GM12878 (cell line): ENCODE measurements at regions not wholly inside any gene's neighbourhood (a gene's known extent, or its start where the extent isn't known, plus 50 kb on each side); places are given as distances from the start of the nearest gene placed in this dataset.
A peak's percentile ranks its signal among the peaks of the same experiment; 100 is the strongest.

Source experiments
- ATAC-seq: fragments of 200-7000 bp; cut with Tn5 transposase; 3 replicates; pipeline ENCODE4 v1.9.1; 2020; ENCODE audit warnings: mild to moderate bottlenecking, moderate library complexity
- BruUV-seq: library from RNA; stranded (reverse); fragments of 400-500 nt; replicated peaks from 2 replicates; lab custom pipeline; 2021; lab: Mats Ljungman, UMichigan
- CTCF ChIA-PET: fragments of 300-600 bp; sonication (Branson Sonifier 250); formaldehyde crosslinking; extraction: SDS; loops from one replicate; lab custom pipeline; 2021; ENCODE audit warnings: inconsistent platforms; lab: Yijun Ruan, JAX
- POLR2A ChIA-PET: fragments of 350-600 bp; formaldehyde crosslinking; extraction: SDS; loops from one replicate; lab custom pipeline; 2021; ENCODE audit warnings: inconsistent platforms; lab: Charles Lee
- RAD21 ChIA-PET: fragments of 300-600 bp; sonication (Branson Sonifier 250); formaldehyde crosslinking; loops from one replicate; lab custom pipeline; 2023; ENCODE audit warnings: antibody characterized with exemption; ENCODE audit not compliant: unreplicated experiment; lab: Charles Lee
- SMC1A ChIA-PET: fragments of 300-600 bp; sonication (Branson Sonifier 250); formaldehyde crosslinking; loops from one replicate; lab custom pipeline; 2023; ENCODE audit not compliant: unreplicated experiment, uncharacterized antibody; lab: Charles Lee
- DNase-seq: peaks from one replicate; pipeline ENCODE4 v3.0.0-alpha.2; 2011; ENCODE audit warnings: low read depth, low spot score
- FAIRE-seq: peaks from 3 replicates; lab custom pipeline; 2011; peaks lifted over from hg19 to GRCh38; lab: Jason Lieb, UNC
- H2AFZ ChIP-seq: 2 replicates; pipeline ENCODE4 v1.6.0; 2011; ENCODE audit warnings: low read depth, low read length, control low read depth; ENCODE audit not compliant: control insufficient read depth
- H3K27ac ChIP-seq: 2 replicates; pipeline ENCODE4 v1.5.1; 2011; ENCODE audit warnings: control low read depth; ENCODE audit not compliant: control insufficient read depth, insufficient read depth
- H3K27me3 ChIP-seq, 2 experiments: replicated peaks in 1 of 2; 2 replicates each; pipeline versions ENCODE4 v1.6.0 to v1.6.1; 2011; ENCODE audit warnings: low read length in 1 of 2; ENCODE audit not compliant: control insufficient read depth in 2 of 2, insufficient read depth in 2 of 2
- H3K36me3 ChIP-seq, 2 experiments: 2 replicates each; pipeline ENCODE4 v1.5.1; 2011; ENCODE audit warnings: low read length in 1 of 2; ENCODE audit not compliant: control insufficient read depth in 2 of 2, insufficient read depth in 2 of 2
- H3K4me1 ChIP-seq: 2 replicates; pipeline ENCODE4 v1.6.1; 2011; ENCODE audit warnings: mild to moderate bottlenecking, low read length, moderate library complexity, mixed read lengths; ENCODE audit not compliant: control insufficient read depth, insufficient read depth
- H3K4me2 ChIP-seq: 2 replicates; pipeline ENCODE4 v1.6.0; 2011; ENCODE audit warnings: control low read depth; ENCODE audit not compliant: control insufficient read depth, insufficient read depth
- H3K4me3 ChIP-seq: fragments of 200-600 bp; sonication (generic); 2 replicates; pipeline ENCODE4 v1.5.1; 2016
- H3K79me2 ChIP-seq: 2 replicates; pipeline ENCODE4 v1.6.0; 2011; ENCODE audit warnings: low read length; ENCODE audit not compliant: control insufficient read depth, insufficient read depth
- H3K9ac ChIP-seq: 2 replicates; pipeline ENCODE4 v1.8.0; 2011; ENCODE audit warnings: low read length, control low read depth, mixed read lengths; ENCODE audit not compliant: control insufficient read depth, insufficient read depth
- H3K9me3 ChIP-seq: replicated peaks from 3 replicates; pipeline ENCODE4 v1.5.1; 2011; ENCODE audit warnings: mild to moderate bottlenecking, low read length; ENCODE audit not compliant: control insufficient read depth, insufficient read depth
- H4K20me1 ChIP-seq: 2 replicates; pipeline ENCODE4 v1.6.0; 2011; ENCODE audit not compliant: control insufficient read depth, insufficient read depth
- BHLHE40 ChIP-seq, 2 experiments: fragments of 450-650 bp in 1 of 2; IDR thresholded peaks; 2 replicates each; pipeline ENCODE4 v1.6.1; 2011 to 2017; ENCODE audit warnings: low read depth in 2 of 2, borderline replicate concordance in 1 of 2, improper control_type of control experiment in 1 of 2, low read length in 1 of 2, mild to moderate bottlenecking in 1 of 2
- BRCA1 ChIP-seq: IDR thresholded peaks from 2 replicates; pipeline ENCODE4 v1.6.1; 2011; ENCODE audit warnings: low read depth, low read length, improper control_type of control experiment
- EGR1 ChIP-seq, 2 experiments: IDR thresholded peaks; 1 replicate in 1 of 2; 2 replicates in 1 of 2; pipeline ENCODE4 v1.6.1; 2011 to 2012; ENCODE audit warnings: low read depth in 2 of 2, low read length in 2 of 2, borderline replicate concordance in 1 of 2, mild to moderate bottlenecking in 1 of 2, moderate library complexity in 1 of 2
- NFXL1 ChIP-seq: fragments of 450-650 bp; IDR thresholded peaks from 2 replicates; pipeline ENCODE4 v1.6.1; 2017; ENCODE audit warnings: antibody characterized with exemption, mild to moderate bottlenecking, borderline replicate concordance
- POLR2AphosphoS5 ChIP-seq: IDR thresholded peaks from 2 replicates; pipeline ENCODE4 v1.6.1; 2011; ENCODE audit warnings: mild to moderate bottlenecking, low read length, inconsistent platforms
- RAD21 ChIP-seq: IDR thresholded peaks from 2 replicates; pipeline ENCODE4 v1.6.1; 2011; ENCODE audit warnings: mild to moderate bottlenecking, low read depth, low read length, moderate library complexity; ENCODE audit not compliant: insufficient read depth
- RAD51 ChIP-seq: fragments of 450-650 bp; IDR thresholded peaks from 2 replicates; pipeline ENCODE4 v1.6.1; 2016; ENCODE audit warnings: moderate library complexity, mild to moderate bottlenecking, inconsistent platforms
- RCOR1 ChIP-seq: conservative IDR thresholded peaks from 2 replicates; pipeline ENCODE4 v1.6.1; 2012; ENCODE audit warnings: low read depth, low read length, improper control_type of control experiment
- SMC3 ChIP-seq: IDR thresholded peaks from 2 replicates; pipeline ENCODE4 v1.6.1; 2011; ENCODE audit warnings: low read length, improper control_type of control experiment, borderline replicate concordance
- SRF ChIP-seq, 2 experiments: IDR thresholded peaks; 2 replicates each; pipeline ENCODE4 v1.6.1; 2011; ENCODE audit warnings: low read depth in 2 of 2, low read length in 2 of 2, mild to moderate bottlenecking in 1 of 2, moderate library complexity in 1 of 2
- TBL1XR1 ChIP-seq: IDR thresholded peaks from 2 replicates; pipeline ENCODE4 v1.6.1; 2012; ENCODE audit warnings: low read depth, low read length, improper control_type of control experiment
- WRNIP1 ChIP-seq: IDR thresholded peaks from 2 replicates; pipeline ENCODE4 v1.6.1; 2011; ENCODE audit warnings: low read depth, low read length, improper control_type of control experiment, borderline replicate concordance
- ZBTB33 ChIP-seq: fragments of 450-650 bp; IDR thresholded peaks from 2 replicates; pipeline ENCODE4 v1.6.1; 2017; ENCODE audit warnings: mild to moderate bottlenecking
- WGBS: methylation state at CpG from one replicate; pipeline ENCODE4 v1.1.6; 2016; ENCODE audit warnings: low lambda C conversion rate; ENCODE audit not compliant: insufficient replicate concordance, insufficient coverage; ENCODE audit errors: missing lambda C conversion rate; 5-methylcytosine and 5-hydroxymethylcytosine counted together
- in situ Hi-C: fragments of 300-500 bp; cut with MboI; formaldehyde crosslinking; loops from 9 replicates; pipeline ENCODE4 v1.14.3; 2018; ENCODE audit warnings: mixed read lengths
- intact Hi-C: fragments of 100-400 bp; cut with micrococcal nuclease; formaldehyde crosslinking; loops from one replicate; pipeline ENCODE4 v1.14.2; 2022; ENCODE audit not compliant: unreplicated experiment

- peak; percentile 47; the same call in 1 of the 2 replicates for TF ChIP-seq SMC3
These were observed 63.3 kb upstream of the PRKG1 start (continued) for GRCh38 chr10:51010977-51011376.

DNA sequence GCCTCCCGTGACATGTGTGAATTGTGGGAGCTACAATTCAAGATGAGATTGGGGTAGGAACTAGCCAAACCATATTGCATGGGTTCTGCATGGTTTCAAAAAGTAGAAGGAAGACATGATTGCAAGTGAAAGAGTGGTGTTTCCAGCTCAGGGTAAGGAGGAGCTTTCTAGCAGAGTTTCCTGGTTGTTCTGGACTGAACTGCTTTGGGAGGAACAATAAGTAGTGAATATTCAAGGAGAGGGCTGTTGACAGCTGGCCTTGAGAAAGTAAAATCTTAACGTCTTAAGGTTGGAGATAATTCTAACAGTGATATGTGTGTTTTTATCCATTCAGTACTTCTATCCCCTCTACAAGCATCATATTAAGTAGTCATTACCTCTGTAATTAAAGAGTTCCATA, 62.2 kb upstream of the PRKG1 start:
- Histone ChIP-seq H3K27ac (no peak overlapping the region), H3K4me2 (no peak overlapping the region), H3K36me3 (no peaks in the 10 kb centered on the region), H3K79me2 (no peaks in the 10 kb centered on the region), H3K27me3 (no peaks in the 10 kb centered on the region; a peak in 1 of 4 replicates), H3K4me1 (no peaks in the 10 kb centered on the region), H3K9ac (no peak overlapping the region), H2AFZ (no peak overlapping the region), H4K20me1 (no peaks in the 10 kb centered on the region), H3K9me3 (no peaks in the 10 kb centered on the region), H3K4me3 (no peak overlapping the region)
- 9% methylated on average over 2 of the region's 2 CpGs for WGBS
- in situ Hi-C loops (loop anchor here (25.0 kb wide), 1 partner anchor 1200 kb away; no protein-coding TSS in a partner anchor), intact Hi-C loops (no loop called here)
- no peak for TF ChIP-seq WRNIP1
- CTCF ChIA-PET = no interaction called here
- SMC1A ChIA-PET = interaction anchor here (0.9 kb wide), 1 partner anchor 11 kb away, joined by 3 read pairs; no protein-coding TSS in a partner anchor
- FAIRE-seq (no peak), ATAC-seq (no peak), DNase-seq (no peak)
- no TSS peak for BruUV-seq
- RAD21 ChIA-PET = no interaction called here
- POLR2A ChIA-PET = interaction anchor here (0.6 kb wide), 1 partner anchor 680 kb away, joined by 3 read pairs; no protein-coding TSS in a partner anchor

- no peak for ATAC-seq
These were observed 59.5 kb upstream of the PRKG1 start for GRCh38 chr10:51014680-51015389.

More at GRCh38 chr10:51014680-51015389, 59.5 kb upstream of the PRKG1 start:
- Histone ChIP-seq H3K4me1 (no peaks in the 10 kb centered on the region), H3K9ac (no peak overlapping the region), H3K36me3 (no peaks in the 10 kb centered on the region), H2AFZ (no peak overlapping the region), H3K27me3 (no peaks in the 10 kb centered on the region; a peak in 1 of 4 replicates), H3K27ac (no peak overlapping the region), H3K4me2 (no peak overlapping the region), H4K20me1 (no peaks in the 10 kb centered on the region), H3K4me3 (no peak overlapping the region), H3K79me2 (no peaks in the 10 kb centered on the region), H3K9me3 (no peaks in the 10 kb centered on the region)
- TF ChIP-seq BRCA1 = no peak
- no peak for TF ChIP-seq SRF (IDR thresholded peaks at IDR 0.05; ENCODE audit: low read depth in 2 of 2, low read length in 2 of 2)
- TF ChIP-seq RCOR1 = no peak
- no peak for TF ChIP-seq TBL1XR1
- TF ChIP-seq ZBTB33 = no peak
- TF ChIP-seq BHLHE40 (IDR thresholded peaks at IDR 0.05; ENCODE audit: borderline replicate concordance in 1 of 2, low read depth in 2 of 2, low read length in 1 of 2) = no peak
- no peak for TF ChIP-seq EGR1 (IDR thresholded peaks at IDR 0.05; ENCODE audit: borderline replicate concordance in 1 of 2, low read depth in 2 of 2, low read length in 2 of 2)
- TF ChIP-seq NFXL1 = no peak
- no peak for TF ChIP-seq RAD51
- TF ChIP-seq POLR2AphosphoS5 = no peak
- no peak for TF ChIP-seq RAD21
- ChIA-PET SMC1A (no interaction called here), RAD21 (no interaction called here), CTCF (no interaction called here), POLR2A (no interaction called here)
- FAIRE-seq = no peak
- WGBS = 4% methylated on average over 4 of the region's 4 CpGs
- intact Hi-C loops = no loop called here
- in situ Hi-C loops = loop anchor here (25.0 kb wide), 1 partner anchor 1197 kb away; no protein-coding TSS in a partner anchor
- no peak for DNase-seq
- no TSS peak for BruUV-seq
